Activated CD4-positive, alpha-beta T cell treated with anti-CD3 and anti-CD28 coated beads, Interleukin-2, amount 10 ng/mL, durations not matched to agents 7 days and 5 days (primary cell): ENCODE measurements at regions not wholly inside any gene's neighbourhood (a gene's known extent, or its start where the extent isn't known, plus 50 kb on each side); places are given as distances from the start of the nearest gene placed in this dataset.

Source experiments
- CTCF ChIA-PET: fragments of 350-600 bp; sonication (Branson Sonifier 250); formaldehyde crosslinking; loops from one replicate; lab custom pipeline; 2021; ENCODE audit warnings: antibody characterized with exemption; lab: Charles Lee
- POLR2A ChIA-PET: fragments of 350-600 bp; sonication (Branson Sonifier 250); formaldehyde crosslinking; loops from one replicate; lab custom pipeline; 2021; ENCODE audit warnings: antibody characterized with exemption; lab: Charles Lee
- DNase-seq: peaks from one replicate; pipeline ENCODE4 v3.0.0-alpha.2; 2020
- H3K27ac Mint-ChIP-seq: one replicate; pipeline ENCODE4 v1.8.0; 2021; ENCODE audit warnings: mild to moderate bottlenecking, moderate library complexity, mixed read lengths
- H3K27me3 Mint-ChIP-seq: one replicate; pipeline ENCODE4 v1.8.0; 2021; ENCODE audit warnings: mixed read lengths
- H3K36me3 Mint-ChIP-seq: one replicate; pipeline ENCODE4 v1.8.0; 2021; ENCODE audit warnings: low read depth, mixed read lengths
- H3K4me1 Mint-ChIP-seq: one replicate; pipeline ENCODE4 v1.8.0; 2021; ENCODE audit warnings: mixed read lengths
- H3K4me3 Mint-ChIP-seq: one replicate; pipeline ENCODE4 v1.8.0; 2021; ENCODE audit warnings: mild to moderate bottlenecking, moderate library complexity, mixed read lengths
- H3K9me3 Mint-ChIP-seq: one replicate; pipeline ENCODE4 v1.8.0; 2021; ENCODE audit warnings: mixed read lengths

GRCh38 chr10:14447094-14447839 lies 116.5 kb upstream of the FRMD4A start:
- ChIA-PET CTCF (interaction anchor here (0.9 to 1.0 kb wide), 2 partner anchors 10 to 16 kb away, joined by 3 read pairs; no protein-coding TSS in a partner anchor), POLR2A (no interaction called here)
- no peak overlapping the region for H3K4me3 Mint-ChIP-seq
- peaks cover 4% of the 10 kb centered on the region for H3K9me3 Mint-ChIP-seq
- no peaks in the 10 kb centered on the region for H3K4me1 Mint-ChIP-seq
- DNase-seq, result no peak
- no peaks in the 10 kb centered on the region for H3K36me3 Mint-ChIP-seq
- H3K27me3 Mint-ChIP-seq, result peaks cover 9% of the 10 kb centered on the region
- H3K27ac Mint-ChIP-seq, result no peak overlapping the region

- ChIA-PET POLR2A (no interaction called here), CTCF (interaction anchor here (0.6 kb wide), 1 partner anchor 121 kb away, joined by 3 read pairs; no protein-coding TSS in a partner anchor)
- no peak overlapping the region for H3K27ac Mint-ChIP-seq
- no peak for DNase-seq
- no peaks in the 10 kb centered on the region for H3K9me3 Mint-ChIP-seq
- H3K27me3 Mint-ChIP-seq, result peaks cover 10% of the 10 kb centered on the region
- no peaks in the 10 kb centered on the region for H3K4me1 Mint-ChIP-seq
- no peaks in the 10 kb centered on the region for H3K36me3 Mint-ChIP-seq
- H3K4me3 Mint-ChIP-seq, result no peak overlapping the region
Observed at GRCh38 chr10:14439451-14440259, 108.9 kb upstream of the FRMD4A start.

- Mint-ChIP-seq H3K27ac (no peak overlapping the region), H3K9me3 (no peaks in the 10 kb centered on the region), H3K36me3 (no peaks in the 10 kb centered on the region), H3K4me1 (no peaks in the 10 kb centered on the region), H3K4me3 (no peak overlapping the region), H3K27me3 (peaks cover 12% of the 10 kb centered on the region)
- POLR2A ChIA-PET, result no interaction called here
- CTCF ChIA-PET, result no interaction called here
- DNase-seq, result no peak
Observed at GRCh38 chr10:14438576-14438975, 107.9 kb upstream of the FRMD4A start.

- no peak overlapping the region for H3K4me3 Mint-ChIP-seq
- H3K4me1 Mint-ChIP-seq, result no peaks in the 10 kb centered on the region
- ChIA-PET POLR2A (no interaction called here), CTCF (no interaction called here)
- peaks cover 14% of the 10 kb centered on the region for H3K27me3 Mint-ChIP-seq
- no peak for DNase-seq
- H3K36me3 Mint-ChIP-seq, result no peaks in the 10 kb centered on the region
- no peaks in the 10 kb centered on the region for H3K9me3 Mint-ChIP-seq
- H3K27ac Mint-ChIP-seq, result no peak overlapping the region
Observed at GRCh38 chr10:14438057-14438456, 107.3 kb upstream of the FRMD4A start.

- POLR2A ChIA-PET, result no interaction called here
- Mint-ChIP-seq H3K27me3 (peaks cover 16% of the 10 kb centered on the region), H3K4me3 (no peak overlapping the region), H3K27ac (no peak overlapping the region), H3K36me3 (no peaks in the 10 kb centered on the region), H3K4me1 (no peaks in the 10 kb centered on the region), H3K9me3 (no peaks in the 10 kb centered on the region)
- CTCF ChIA-PET, result interaction anchor here (0.7 kb wide), 1 partner anchor 64 kb away, joined by 3 read pairs; no protein-coding TSS in a partner anchor
- DNase-seq, result no peak
Observed at GRCh38 chr10:14435976-14436632, 105.4 kb upstream of the FRMD4A start.

GRCh38 chr10:14433147-14433546 lies 102.4 kb upstream of the FRMD4A start:
- ChIA-PET POLR2A (no interaction called here), CTCF (no interaction called here)
- Mint-ChIP-seq H3K4me1 (no peaks in the 10 kb centered on the region), H3K36me3 (no peaks in the 10 kb centered on the region), H3K27ac (no peak overlapping the region), H3K4me3 (no peak overlapping the region), H3K27me3 (peaks cover 30% of the 10 kb centered on the region), H3K9me3 (no peaks in the 10 kb centered on the region)
- no peak for DNase-seq

- POLR2A ChIA-PET, result no interaction called here
- H3K9me3 Mint-ChIP-seq, result no peaks in the 10 kb centered on the region
- no peaks in the 10 kb centered on the region for H3K4me1 Mint-ChIP-seq
- H3K4me3 Mint-ChIP-seq, result no peak overlapping the region
- CTCF ChIA-PET, result interaction anchor here (1.2 kb wide), 1 partner anchor 16 kb away, joined by 3 read pairs; no protein-coding TSS in a partner anchor
- H3K27ac Mint-ChIP-seq, result no peak overlapping the region
- no peaks in the 10 kb centered on the region for H3K36me3 Mint-ChIP-seq
- peaks cover 33% of the 10 kb centered on the region for H3K27me3 Mint-ChIP-seq
- no peak for DNase-seq
Observed at GRCh38 chr10:14431868-14432267, 101.1 kb upstream of the FRMD4A start.

GRCh38 chr10:14429043-14429700 lies 98.4 kb upstream of the FRMD4A start:
- Mint-ChIP-seq H3K27ac (no peak overlapping the region), H3K4me1 (no peaks in the 10 kb centered on the region)
- CTCF ChIA-PET, result no interaction called here

GRCh38 chr10:14425034-14425433 lies 94.3 kb upstream of the FRMD4A start:
- Mint-ChIP-seq H3K36me3 (no peaks in the 10 kb centered on the region), H3K4me3 (no peak overlapping the region), H3K9me3 (no peaks in the 10 kb centered on the region), H3K4me1 (no peaks in the 10 kb centered on the region), H3K27me3 (peaks cover 32% of the 10 kb centered on the region), H3K27ac (no peak overlapping the region)
- no peak for DNase-seq
- ChIA-PET CTCF (interaction anchor here (0.6 kb wide), 1 partner anchor 165 kb away, joined by 3 read pairs; no protein-coding TSS in a partner anchor), POLR2A (no interaction called here)

More at GRCh38 chr10:14429043-14429700, 98.4 kb upstream of the FRMD4A start:
- Mint-ChIP-seq H3K27me3 (peaks cover 28% of the 10 kb centered on the region), H3K4me3 (no peak overlapping the region), H3K36me3 (no peaks in the 10 kb centered on the region), H3K9me3 (no peaks in the 10 kb centered on the region)
- POLR2A ChIA-PET, result no interaction called here
- no peak for DNase-seq

GRCh38 chr10:14423111-14423744 lies 92.5 kb upstream of the FRMD4A start:
- H3K27me3 Mint-ChIP-seq, result peaks cover 23% of the 10 kb centered on the region
- no peaks in the 10 kb centered on the region for H3K9me3 Mint-ChIP-seq
- no peak for DNase-seq
- H3K4me3 Mint-ChIP-seq, result no peak overlapping the region
- POLR2A ChIA-PET, result no interaction called here
- CTCF ChIA-PET, result no interaction called here
- no peaks in the 10 kb centered on the region for H3K36me3 Mint-ChIP-seq
- H3K4me1 Mint-ChIP-seq, result no peaks in the 10 kb centered on the region
- no peak overlapping the region for H3K27ac Mint-ChIP-seq

GRCh38 chr10:14422431-14422830 lies 91.7 kb upstream of the FRMD4A start:
- H3K4me1 Mint-ChIP-seq, result no peaks in the 10 kb centered on the region

GRCh38 chr10:14421941-14422340 lies 91.2 kb upstream of the FRMD4A start:
- Mint-ChIP-seq H3K27me3 (peaks cover 21% of the 10 kb centered on the region), H3K4me1 (no peaks in the 10 kb centered on the region)
- no peak for DNase-seq

More at GRCh38 chr10:14422431-14422830, 91.7 kb upstream of the FRMD4A start:
- ChIA-PET CTCF (no interaction called here), POLR2A (no interaction called here)
- no peak overlapping the region for H3K4me3 Mint-ChIP-seq
- H3K27ac Mint-ChIP-seq, result no peak overlapping the region
- no peaks in the 10 kb centered on the region for H3K36me3 Mint-ChIP-seq
- H3K27me3 Mint-ChIP-seq, result peaks cover 23% of the 10 kb centered on the region
- no peak for DNase-seq
- no peaks in the 10 kb centered on the region for H3K9me3 Mint-ChIP-seq

More at GRCh38 chr10:14421941-14422340, 91.2 kb upstream of the FRMD4A start:
- ChIA-PET CTCF (no interaction called here), POLR2A (no interaction called here)
- no peaks in the 10 kb centered on the region for H3K36me3 Mint-ChIP-seq
- H3K4me3 Mint-ChIP-seq, result no peak overlapping the region
- no peaks in the 10 kb centered on the region for H3K9me3 Mint-ChIP-seq
- H3K27ac Mint-ChIP-seq, result no peak overlapping the region
